ENCODE measurements at regions not wholly inside any gene's neighbourhood (a gene's known extent, or its start where the extent isn't known, plus 50 kb on each side); places are given as distances from the start of the nearest gene placed in this dataset.
"Not testable (repeated sequence)": the region's sequence is repeated elsewhere in the genome, so short reads cannot be mapped to it uniquely, and the experiment has no call there.

GRCh38 chr18:30674596-30674995 lies 367.9 kb downstream of the DSC3 start:
- ATAC-seq (replicated peaks) (no peak), DNase-seq (no peak)
- Mint-ChIP-seq H3K9me3 (peaks cover 7 to 10% of the 10 kb centered on the region in 2 donors), H3K4me3 (no peak overlapping the region), H3K27ac (no peak overlapping the region), H3K4me1 (no peaks in the 10 kb centered on the region), H3K36me3 (no peaks in the 10 kb centered on the region), H3K27me3 (no peaks in the 10 kb centered on the region)

DNA sequence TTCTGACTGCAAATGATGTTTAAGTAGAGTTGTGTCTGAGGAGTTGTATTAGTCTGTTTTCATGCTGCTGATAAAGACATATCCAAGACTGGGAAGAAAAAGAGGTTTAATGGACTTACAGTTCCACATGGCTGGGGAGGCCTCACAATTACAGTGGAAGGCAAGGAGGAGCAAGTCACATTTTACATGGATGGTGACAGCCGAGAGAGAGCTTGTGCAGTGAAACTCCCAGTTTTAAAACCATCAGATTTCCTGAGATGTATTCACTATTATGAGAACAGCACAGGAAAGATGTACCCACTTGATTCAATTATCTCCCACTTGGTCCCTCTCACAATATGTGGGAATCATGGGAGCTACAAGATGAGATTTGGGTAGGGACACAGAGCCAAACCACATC lies 370.1 kb downstream of the DSC3 start:
- ATAC-seq (replicated peaks); DNase-seq; H3K4me3 Mint-ChIP-seq; H3K27me3 Mint-ChIP-seq; H3K4me1 Mint-ChIP-seq; H3K27ac Mint-ChIP-seq; H3K36me3 Mint-ChIP-seq: not testable (repeated sequence)
- H3K9me3 Mint-ChIP-seq: peaks cover 12% of the 10 kb centered on the region in 2 donors

GRCh38 chr18:30658306-30658705 lies 384.2 kb downstream of the DSC3 start:
- ATAC-seq (replicated peaks) (no peak), DNase-seq (no peak)
- H3K36me3 Mint-ChIP-seq: no peaks in the 10 kb centered on the region
- H3K9me3 Mint-ChIP-seq: peaks cover 4 to 7% of the 10 kb centered on the region in 2 donors
- H3K4me3 Mint-ChIP-seq: no peak overlapping the region
- no peaks in the 10 kb centered on the region for H3K4me1 Mint-ChIP-seq
- no peaks in the 10 kb centered on the region for H3K27me3 Mint-ChIP-seq
- H3K27ac Mint-ChIP-seq: no peak overlapping the region

DNA sequence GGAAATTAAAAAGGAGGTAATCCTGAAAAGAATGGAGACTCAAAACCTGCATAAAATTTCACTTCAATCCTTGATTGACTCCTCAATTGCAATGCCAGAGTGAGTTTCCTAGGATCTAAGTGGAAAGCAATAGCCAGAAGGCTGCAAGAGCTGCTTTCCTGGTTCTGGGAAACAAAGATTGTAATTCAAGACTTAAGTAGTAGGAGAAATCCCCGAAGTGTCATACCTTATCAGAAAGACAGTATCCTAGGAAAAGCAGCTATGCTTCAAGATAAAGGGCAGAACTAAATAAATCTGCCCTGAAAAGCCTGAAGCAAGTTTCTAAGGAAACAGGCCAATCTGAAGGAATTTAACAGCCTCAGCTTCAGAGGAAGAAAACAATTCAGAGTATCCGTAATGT lies 390.2 kb downstream of the DSC3 start:
- Mint-ChIP-seq H3K36me3 (no peaks in the 10 kb centered on the region), H3K9me3 (peaks cover 0 to 4% of the 10 kb centered on the region in 2 donors), H3K4me1 (no peaks in the 10 kb centered on the region), H3K4me3 (no peak overlapping the region), H3K27me3 (no peaks in the 10 kb centered on the region), H3K27ac (no peak overlapping the region)
- no peak for ATAC-seq (replicated peaks)
- DNase-seq: no peak

DNA sequence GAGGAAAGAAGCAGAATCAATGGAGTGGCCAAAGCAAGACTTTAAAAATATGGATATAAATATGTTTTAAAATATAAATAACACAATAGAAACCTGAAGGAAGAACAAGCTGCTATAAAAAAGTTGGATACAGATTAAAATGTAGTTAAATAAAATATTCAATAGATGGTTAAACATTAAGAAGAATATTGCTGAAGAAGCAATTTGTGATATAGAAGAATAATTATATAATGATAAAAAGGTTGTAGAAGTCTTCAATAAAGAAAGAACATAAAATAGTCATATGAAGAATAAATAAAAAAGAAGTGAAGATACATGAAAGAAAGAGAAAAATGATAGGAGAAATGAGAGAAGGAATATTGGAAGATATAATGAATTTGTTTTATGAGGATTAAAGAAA lies 392.0 kb downstream of the DSC3 start:
- no peak overlapping the region for H3K27ac Mint-ChIP-seq
- H3K4me3 Mint-ChIP-seq: no peak overlapping the region
- H3K27me3 Mint-ChIP-seq: no peaks in the 10 kb centered on the region
- no peaks in the 10 kb centered on the region for H3K4me1 Mint-ChIP-seq
- no peaks in the 10 kb centered on the region for H3K36me3 Mint-ChIP-seq
- no peaks in the 10 kb centered on the region for H3K9me3 Mint-ChIP-seq
- DNase-seq (no peak), ATAC-seq (replicated peaks) (no peak)

GRCh38 chr18:30644158-30644557 lies 398.4 kb downstream of the DSC3 start:
- Mint-ChIP-seq H3K9me3 (no peaks in the 10 kb centered on the region), H3K36me3 (no peaks in the 10 kb centered on the region), H3K27ac (no peak overlapping the region), H3K4me3 (no peak overlapping the region), H3K4me1 (no peaks in the 10 kb centered on the region), H3K27me3 (no peaks in the 10 kb centered on the region)
- DNase-seq (no peak), ATAC-seq (replicated peaks) (no peak)

- H3K36me3 Mint-ChIP-seq: no peaks in the 10 kb centered on the region
- ATAC-seq (replicated peaks) (no peak), DNase-seq (no peak)
- peaks cover 0 to 3% of the 10 kb centered on the region in 2 donors for H3K9me3 Mint-ChIP-seq
- no peaks in the 10 kb centered on the region for H3K4me1 Mint-ChIP-seq
- no peaks in the 10 kb centered on the region for H3K27me3 Mint-ChIP-seq
- H3K4me3 Mint-ChIP-seq: no peak overlapping the region
- no peak overlapping the region for H3K27ac Mint-ChIP-seq
Measured at GRCh38 chr18:30639361-30639760, 403.2 kb downstream of the DSC3 start.

GRCh38 chr18:30634249-30634648 lies 408.3 kb downstream of the DSC3 start:
- no peaks in the 10 kb centered on the region for H3K36me3 Mint-ChIP-seq
- H3K4me1 Mint-ChIP-seq: no peaks in the 10 kb centered on the region
- no peak overlapping the region for H3K27ac Mint-ChIP-seq
- ATAC-seq (replicated peaks): no peak
- H3K27me3 Mint-ChIP-seq: no peaks in the 10 kb centered on the region
- H3K4me3 Mint-ChIP-seq: no peak overlapping the region
- H3K9me3 Mint-ChIP-seq: peaks cover 0 to 6% of the 10 kb centered on the region in 2 donors
- no peak for DNase-seq

- H3K27ac Mint-ChIP-seq: no peak overlapping the region
- peaks cover 0 to 5% of the 10 kb centered on the region in 2 donors for H3K9me3 Mint-ChIP-seq
- H3K4me3 Mint-ChIP-seq: no peak overlapping the region
- DNase-seq (no peak), ATAC-seq (replicated peaks) (no peak)
- no peaks in the 10 kb centered on the region for H3K4me1 Mint-ChIP-seq
- no peaks in the 10 kb centered on the region for H3K27me3 Mint-ChIP-seq
- H3K36me3 Mint-ChIP-seq: no peaks in the 10 kb centered on the region
Measured at GRCh38 chr18:30632071-30632698, 410.4 kb downstream of the DSC3 start.

DNA sequence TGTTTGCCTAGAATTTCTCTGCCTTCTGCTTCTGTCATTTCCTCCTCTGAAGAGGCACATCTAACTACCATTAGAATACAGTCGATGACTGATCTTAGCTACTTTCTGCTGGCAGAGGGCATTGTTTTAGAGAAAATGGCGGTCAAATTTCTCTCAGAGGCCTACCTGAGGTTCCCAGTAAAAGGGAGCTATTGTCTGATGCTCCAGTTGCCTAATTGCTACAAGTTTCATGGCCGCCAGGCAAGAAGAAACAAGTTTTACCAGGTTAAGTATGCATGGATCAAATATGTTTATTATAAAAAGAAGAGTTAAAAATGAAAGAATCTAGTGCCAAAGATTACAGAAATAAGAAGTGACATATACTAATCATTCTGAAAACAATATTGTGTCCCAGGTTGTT lies 416.6 kb downstream of the DSC3 start:
- DNase-seq (no peak), ATAC-seq (replicated peaks) (no peak)
- Mint-ChIP-seq H3K27ac (no peak overlapping the region), H3K27me3 (no peaks in the 10 kb centered on the region), H3K36me3 (no peaks in the 10 kb centered on the region), H3K9me3 (peaks cover 2 to 9% of the 10 kb centered on the region in 2 donors), H3K4me3 (no peak overlapping the region), H3K4me1 (no peaks in the 10 kb centered on the region)

DNA sequence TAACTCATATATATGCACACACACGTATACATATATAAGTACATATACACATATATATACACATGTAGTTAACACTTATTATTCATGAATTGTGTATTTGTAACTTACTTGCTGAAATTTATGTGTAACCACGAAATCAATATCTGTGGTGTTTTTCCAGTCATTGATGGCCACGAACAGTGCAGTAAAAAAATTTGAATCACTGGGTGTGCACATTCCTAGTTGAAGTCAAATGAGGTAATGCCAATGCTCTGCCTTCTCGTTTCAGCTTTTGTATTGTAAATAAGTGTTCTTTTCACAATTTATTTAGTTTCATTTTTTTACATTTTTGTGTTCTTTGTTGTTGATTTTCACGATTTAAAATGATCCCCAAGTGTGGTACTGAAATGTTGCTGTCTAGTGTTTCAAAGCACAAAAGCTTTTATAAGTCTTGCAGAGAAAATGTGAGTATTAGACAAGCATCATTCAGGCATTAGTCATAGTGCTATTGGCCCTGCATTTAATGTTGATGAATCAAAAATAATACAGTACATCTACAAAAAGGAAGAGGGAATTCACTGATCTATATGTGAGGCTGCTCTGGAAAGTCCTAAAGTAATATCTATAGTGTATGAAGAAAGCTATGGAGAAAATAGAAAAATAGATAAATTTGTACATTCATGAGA lies 419.0 kb downstream of the DSC3 start:
- H3K27ac Mint-ChIP-seq: no peak overlapping the region
- ATAC-seq (replicated peaks) (no peak), DNase-seq (no peak)
- no peaks in the 10 kb centered on the region for H3K4me1 Mint-ChIP-seq
- H3K36me3 Mint-ChIP-seq: no peaks in the 10 kb centered on the region
- no peaks in the 10 kb centered on the region for H3K27me3 Mint-ChIP-seq
- H3K9me3 Mint-ChIP-seq: peaks cover 2 to 9% of the 10 kb centered on the region in 2 donors
- no peak overlapping the region for H3K4me3 Mint-ChIP-seq

DNA sequence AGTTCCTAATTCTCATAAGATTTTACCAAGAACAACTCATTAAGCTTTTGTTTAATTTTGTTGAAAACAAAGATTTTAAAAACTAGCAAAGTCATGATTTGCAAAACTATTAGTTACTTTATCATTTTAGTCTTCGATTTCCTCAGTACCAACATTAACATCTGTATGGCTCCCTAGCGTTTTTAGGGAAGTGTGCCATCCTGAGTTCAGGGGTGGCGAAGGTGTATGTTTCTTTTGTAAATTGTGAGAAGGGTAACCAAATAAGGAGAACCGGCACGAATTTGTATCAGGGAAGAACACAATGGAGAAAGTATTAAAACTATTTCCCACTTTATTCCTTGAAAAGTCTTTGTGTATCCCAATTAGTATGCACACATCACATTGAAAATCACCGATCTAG lies 419.9 kb downstream of the DSC3 start:
- Mint-ChIP-seq H3K27me3 (no peaks in the 10 kb centered on the region), H3K36me3 (no peaks in the 10 kb centered on the region), H3K9me3 (peaks cover 2 to 9% of the 10 kb centered on the region in 2 donors), H3K4me3 (no peak overlapping the region), H3K4me1 (no peaks in the 10 kb centered on the region), H3K27ac (no peak overlapping the region)
- no peak for ATAC-seq (replicated peaks)
- no peak for DNase-seq

- Mint-ChIP-seq H3K4me3 (no peak overlapping the region), H3K9me3 (peaks cover 2 to 9% of the 10 kb centered on the region in 2 donors), H3K4me1 (no peaks in the 10 kb centered on the region), H3K36me3 (no peaks in the 10 kb centered on the region), H3K27ac (no peak overlapping the region), H3K27me3 (no peaks in the 10 kb centered on the region)
- DNase-seq (no peak), ATAC-seq (replicated peaks) (no peak)
Measured at GRCh38 chr18:30622104-30622503, 420.4 kb downstream of the DSC3 start.

- no peak for DNase-seq
- Mint-ChIP-seq H3K9me3 (peaks cover 2 to 4% of the 10 kb centered on the region in 2 donors), H3K27ac (no peak overlapping the region), H3K4me1 (no peaks in the 10 kb centered on the region), H3K4me3 (no peak overlapping the region), H3K27me3 (no peaks in the 10 kb centered on the region), H3K36me3 (no peaks in the 10 kb centered on the region)
- no peak for ATAC-seq (replicated peaks)
Measured at GRCh38 chr18:30618567-30618966, 424.0 kb downstream of the DSC3 start.

DNA sequence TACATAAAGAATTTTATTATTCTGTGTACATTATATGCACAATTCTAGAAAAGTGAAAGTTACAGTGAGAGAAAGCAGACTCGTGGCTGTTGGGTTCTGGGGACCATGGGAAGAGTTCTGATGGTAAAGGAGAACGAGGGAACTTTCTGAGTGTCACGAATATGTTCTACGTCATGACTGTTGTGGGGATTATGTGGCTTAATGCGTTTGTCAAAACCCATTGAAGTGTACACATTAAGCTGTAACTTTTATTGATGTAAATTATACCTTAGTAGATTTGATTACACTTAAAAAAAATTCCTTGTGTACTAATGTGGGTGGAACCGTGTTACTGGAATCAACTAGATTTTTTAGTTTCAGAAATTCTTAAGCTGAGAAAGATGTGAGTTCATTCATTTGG lies 426.1 kb downstream of the DSC3 start:
- no peaks in the 10 kb centered on the region for H3K36me3 Mint-ChIP-seq
- H3K4me1 Mint-ChIP-seq: no peaks in the 10 kb centered on the region
- no peaks in the 10 kb centered on the region for H3K27me3 Mint-ChIP-seq
- no peaks in the 10 kb centered on the region for H3K9me3 Mint-ChIP-seq
- ATAC-seq (replicated peaks): no peak
- no peak for DNase-seq
- no peak overlapping the region for H3K27ac Mint-ChIP-seq
- H3K4me3 Mint-ChIP-seq: no peak overlapping the region
